LNCAP (cell line): ENCODE measurements at regions not wholly inside any gene's neighbourhood (a gene's known extent, or its start where the extent isn't known, plus 50 kb on each side); places are given as distances from the start of the nearest gene placed in this dataset.

Experiments
- CTCF ChIP-seq: fragments of 450-650 bp; IDR thresholded peaks from 2 replicates; pipeline ENCODE4 v1.5.1; 2017; ENCODE audit warnings: mild to moderate bottlenecking

- TF ChIP-seq CTCF: no peak
Observed at GRCh38 chr9:23006127-23006526, 559.5 kb downstream of the DMRTA1 start.

- TF ChIP-seq CTCF: no peak
Observed at GRCh38 chr9:23011669-23012068, 565.0 kb downstream of the DMRTA1 start.

- no peak for TF ChIP-seq CTCF
Observed at GRCh38 chr9:23015557-23015956, 568.9 kb downstream of the DMRTA1 start.

- TF ChIP-seq CTCF: no peak
Observed at GRCh38 chr9:23036416-23036815, 589.8 kb downstream of the DMRTA1 start.

GRCh38 chr9:23039402-23039801 is 592.8 kb downstream of the DMRTA1 start:
- no peak for TF ChIP-seq CTCF

- TF ChIP-seq CTCF: no peak
Observed at GRCh38 chr9:23041466-23041865, 594.8 kb downstream of the DMRTA1 start.

- TF ChIP-seq CTCF: no peak
Observed at GRCh38 chr9:23044549-23044948, 597.9 kb downstream of the DMRTA1 start.

- no peak for TF ChIP-seq CTCF
Observed at GRCh38 chr9:23050548-23050947, 603.9 kb downstream of the DMRTA1 start.
